ENCODE measurements at regions not wholly inside any gene's neighbourhood (a gene's known extent, or its start where the extent isn't known, plus 50 kb on each side); places are given as distances from the start of the nearest gene placed in this dataset.

DNA sequence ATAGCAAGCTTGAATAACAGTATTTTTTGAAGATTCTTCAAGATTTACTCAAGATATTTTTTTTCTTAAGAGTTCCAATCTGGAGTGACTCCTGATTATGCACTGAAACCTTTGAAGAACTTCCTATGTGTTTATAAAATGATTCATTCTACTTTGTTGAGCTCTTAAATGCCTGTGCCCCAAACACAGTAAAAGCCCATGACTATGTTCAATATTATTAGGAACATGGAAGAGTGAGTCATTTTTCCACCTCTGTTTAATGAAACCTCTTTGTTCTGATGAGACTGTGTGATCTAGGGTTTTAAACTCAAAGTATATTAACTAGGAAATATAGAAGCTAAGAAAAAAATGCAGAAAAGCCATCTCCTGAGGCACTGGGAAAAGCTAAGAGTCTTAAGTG lies 415.0 kb upstream of the FBXO33 start:
- no peak for DNase-seq

DNA sequence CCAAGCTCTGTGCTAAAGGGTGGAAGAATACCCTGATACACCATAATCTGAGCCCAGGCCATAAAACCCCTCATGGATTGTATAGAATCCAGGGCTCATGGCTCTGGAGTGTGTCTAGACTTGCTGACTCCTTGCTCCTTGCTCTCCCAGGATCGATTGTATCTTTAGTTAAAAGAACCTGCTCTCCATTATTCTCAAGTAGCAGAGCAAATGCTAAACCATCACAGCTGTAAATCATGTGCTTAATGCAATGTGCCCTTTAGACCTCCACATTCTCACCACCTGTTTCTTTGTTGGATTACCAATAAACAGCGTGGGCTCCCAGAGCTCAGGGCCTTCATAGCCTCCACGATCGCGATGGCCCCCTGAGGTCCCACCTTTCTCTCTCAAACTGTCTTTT lies 411.6 kb upstream of the FBXO33 start:
- no peak for DNase-seq

DNA sequence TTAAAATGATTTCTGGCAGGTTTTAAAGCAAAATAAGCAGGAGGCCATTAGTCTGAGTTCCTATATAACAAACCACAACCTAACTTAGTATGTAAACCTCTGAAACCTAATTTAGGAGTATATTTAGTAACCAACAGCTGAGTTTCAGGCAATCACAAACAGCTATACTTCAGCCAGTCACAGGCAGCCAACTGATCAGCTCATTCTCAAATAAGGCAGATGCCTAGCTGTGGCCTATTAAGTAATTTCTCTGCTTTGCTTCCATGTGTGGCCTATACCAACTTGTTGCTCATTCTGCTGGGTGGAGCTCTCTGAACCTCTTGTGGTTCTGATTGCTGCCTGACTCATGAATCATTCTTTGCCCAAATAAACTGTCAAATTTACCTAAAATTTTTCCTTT lies 408.9 kb upstream of the FBXO33 start:
- peak; percentile 3 for DNase-seq

DNA sequence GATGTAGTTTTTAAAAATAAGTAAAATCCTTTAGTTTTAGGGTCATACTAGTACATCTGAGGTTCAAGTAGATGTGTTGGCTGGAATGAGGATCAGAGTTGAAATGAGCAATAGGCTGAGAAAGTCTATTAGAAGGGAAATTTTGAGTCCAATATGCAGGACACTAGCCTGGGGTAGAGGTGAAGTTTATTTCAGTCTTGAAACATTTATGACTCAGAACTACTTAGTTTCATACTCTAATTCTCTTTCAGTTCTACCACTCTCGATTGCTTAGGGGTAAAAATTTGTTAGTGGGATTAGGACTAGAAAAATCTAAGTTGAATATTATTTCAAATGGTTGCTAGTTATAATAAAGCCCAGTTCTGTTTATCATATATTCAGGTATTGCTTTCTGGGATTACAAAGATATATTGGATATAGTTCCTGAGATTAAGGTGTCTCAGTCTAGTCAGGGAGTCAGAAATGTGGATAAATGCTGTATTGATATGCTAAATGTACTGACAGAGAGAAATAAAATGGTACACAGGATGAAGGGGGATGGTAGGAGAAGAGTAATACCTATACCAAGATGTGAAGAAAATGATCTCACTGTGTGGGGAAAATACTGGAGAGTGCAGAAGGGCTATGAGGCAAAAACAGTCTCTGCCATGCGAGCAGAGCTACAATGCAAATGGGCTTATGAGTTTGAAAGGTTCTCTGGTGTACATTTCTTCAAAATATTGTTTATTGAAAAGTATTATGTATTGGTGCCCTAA lies 395.8 kb upstream of the FBXO33 start:
- no peak for DNase-seq

DNA sequence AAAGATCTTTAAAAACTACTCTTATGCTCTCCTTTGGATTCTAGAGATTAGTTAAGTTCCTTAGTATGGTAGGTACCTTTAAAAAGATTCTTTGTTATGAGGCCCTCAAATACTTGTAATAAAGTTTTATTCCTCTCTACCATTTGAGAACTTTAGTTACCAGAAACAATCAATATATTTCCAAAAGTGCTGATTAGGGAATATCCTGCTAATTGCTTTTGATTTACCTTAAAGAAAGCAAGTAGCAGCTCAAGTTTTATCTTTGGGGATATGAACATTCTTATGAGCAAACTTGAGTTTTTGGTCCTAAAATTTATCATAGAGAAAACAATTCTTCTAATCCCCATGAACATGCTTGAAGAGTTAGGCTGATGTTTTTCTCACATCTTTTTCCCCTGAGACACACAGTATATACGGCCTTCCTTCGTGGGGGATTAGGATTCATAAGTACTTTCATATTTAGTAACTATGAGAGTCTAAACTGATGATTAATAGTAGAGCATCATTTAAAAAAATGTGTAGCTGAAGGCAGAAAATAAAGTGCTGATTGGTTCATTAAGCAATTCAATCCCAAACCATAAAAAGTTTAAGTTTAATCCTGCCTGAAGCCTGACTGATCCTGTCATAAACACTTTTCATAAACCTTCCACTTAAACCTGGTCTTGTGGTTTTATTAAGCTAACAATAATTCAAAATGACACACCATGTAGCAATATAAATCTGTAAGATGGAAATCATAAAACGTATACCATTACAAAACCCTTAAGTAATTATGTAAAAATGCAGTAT lies 380.5 kb upstream of the FBXO33 start:
- DNase-seq: no peak

DNA sequence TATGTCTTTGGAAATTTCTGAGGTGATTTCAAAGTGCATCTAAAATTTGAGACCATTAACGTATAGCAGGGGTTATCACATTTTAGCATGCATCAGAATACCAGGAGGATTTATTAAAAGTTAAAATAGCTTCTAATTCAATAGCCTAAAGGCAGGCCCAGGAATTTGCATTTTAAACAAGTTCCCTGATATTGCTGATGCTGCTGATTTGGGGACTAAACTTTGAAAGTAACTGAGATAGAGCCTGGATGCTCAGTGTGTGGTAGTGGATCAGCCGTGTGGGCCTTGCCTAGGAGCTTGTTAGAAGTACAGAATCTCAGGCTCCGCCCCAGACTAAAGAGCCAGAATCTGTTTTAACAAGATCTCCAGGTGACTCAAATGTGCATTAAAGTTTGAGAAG lies 375.0 kb upstream of the FBXO33 start:
- no peak for DNase-seq

DNA sequence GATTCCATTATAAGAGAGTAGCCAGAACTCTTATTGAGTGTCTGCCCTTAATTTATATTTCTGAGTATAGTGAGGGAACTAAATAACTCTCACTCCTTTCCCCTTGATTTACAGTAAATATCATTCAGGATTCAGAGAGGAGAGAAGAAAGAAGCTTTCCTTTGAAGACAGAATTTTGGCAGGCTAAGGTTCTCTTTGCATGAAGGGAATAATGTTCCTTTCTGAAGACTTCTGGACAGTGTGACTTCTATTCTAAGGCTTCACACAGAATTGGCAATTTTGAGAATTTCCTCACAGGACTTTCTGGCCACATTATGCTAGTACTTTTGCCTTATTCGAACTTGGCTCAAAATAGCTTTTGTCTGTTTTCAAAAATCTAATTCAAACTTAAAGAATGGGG lies 352.2 kb upstream of the FBXO33 start:
- no peak for DNase-seq

DNA sequence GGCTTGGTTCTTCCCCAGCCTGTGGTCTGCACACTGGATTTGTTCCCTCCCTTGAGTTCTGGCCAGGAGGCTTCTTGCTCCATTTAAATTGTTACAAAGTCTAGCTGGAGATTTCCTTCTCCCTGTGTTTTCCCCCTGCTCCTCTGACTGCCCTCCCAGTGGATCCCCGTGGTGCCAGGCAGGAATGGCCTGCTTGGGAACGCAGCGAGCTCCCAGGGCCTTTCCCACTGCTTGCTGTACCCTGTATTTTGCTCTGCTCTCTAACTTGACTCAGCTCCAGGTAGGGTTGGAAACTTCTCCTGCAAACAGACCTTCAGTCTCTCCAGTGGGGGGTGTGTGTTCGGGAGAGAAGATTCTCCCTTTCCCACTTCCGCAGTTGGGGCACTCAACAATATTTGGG lies 349.2 kb upstream of the FBXO33 start:
- DNase-seq: no peak

DNA sequence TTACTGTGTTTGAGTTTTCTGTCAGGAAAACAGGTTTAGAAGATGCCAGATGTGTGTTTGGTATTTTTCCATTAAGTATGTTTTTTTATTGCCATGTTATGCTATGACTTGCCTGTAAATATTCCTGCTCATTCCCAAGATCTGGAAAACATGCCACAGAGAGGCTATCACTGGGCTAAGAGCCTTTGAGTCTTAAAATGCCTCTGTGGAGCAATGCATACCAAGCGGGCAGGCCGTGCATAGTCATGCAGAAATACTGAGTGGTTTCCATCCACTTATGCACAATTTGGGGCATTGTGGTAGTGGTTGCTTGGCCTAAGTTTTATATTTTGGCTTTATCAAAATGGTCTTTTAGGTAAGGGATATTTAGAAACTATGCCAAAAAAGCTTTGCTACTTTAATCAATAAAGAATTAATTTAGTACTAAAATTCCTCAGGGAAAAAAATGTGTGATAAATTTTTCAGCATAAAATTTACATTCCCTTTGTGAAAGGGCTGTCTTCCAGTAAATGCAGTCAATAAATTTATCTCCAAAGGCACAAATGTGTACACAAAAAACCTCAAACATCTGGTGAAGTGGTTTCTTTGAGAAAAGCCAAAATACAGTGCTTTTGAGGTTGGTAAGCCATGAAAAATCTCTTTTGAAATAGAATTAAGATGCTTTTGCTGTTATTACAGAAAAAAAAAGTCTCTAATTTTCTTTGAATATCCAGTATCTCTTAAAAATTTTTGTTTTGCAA lies 341.3 kb upstream of the FBXO33 start:
- DNase-seq: no peak

DNA sequence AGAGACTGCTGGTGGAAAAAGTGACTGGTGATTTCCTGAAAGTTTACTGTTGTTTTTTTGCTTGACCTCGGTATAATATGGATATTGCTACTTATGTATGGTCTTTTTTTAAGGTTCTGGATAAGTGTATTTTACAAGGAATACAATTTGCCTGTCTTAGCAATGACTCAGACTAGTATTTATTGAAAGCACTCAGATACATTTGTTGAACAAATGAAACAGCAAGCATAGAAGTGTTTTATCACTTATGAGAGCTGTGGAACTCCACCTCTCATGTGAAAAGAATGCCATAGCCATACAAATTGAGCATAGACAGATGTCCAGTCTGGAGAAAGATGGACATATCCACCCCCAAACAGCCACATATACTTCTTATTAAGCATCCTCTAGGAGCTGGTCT lies 340.4 kb upstream of the FBXO33 start:
- DNase-seq: no peak

DNA sequence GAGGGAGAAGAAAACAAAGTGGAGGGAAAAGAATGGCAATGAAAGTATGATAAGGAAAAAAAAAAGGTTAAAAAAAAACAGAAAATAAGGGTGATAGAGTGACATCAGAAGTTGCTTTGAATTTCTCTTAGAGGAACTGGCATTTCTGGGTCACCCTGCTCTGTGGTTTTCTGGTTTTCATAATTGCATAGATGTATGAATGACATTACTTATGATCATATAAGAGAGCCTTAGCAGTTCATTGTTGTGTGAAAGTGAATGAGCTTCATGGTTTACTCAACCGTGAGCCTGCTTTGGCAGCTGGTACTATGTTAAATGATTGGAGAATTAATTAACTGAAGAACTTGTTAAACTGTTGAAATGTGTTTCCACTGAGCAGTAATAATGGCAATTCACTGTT lies 336.4 kb upstream of the FBXO33 start:
- DNase-seq: no peak

DNA sequence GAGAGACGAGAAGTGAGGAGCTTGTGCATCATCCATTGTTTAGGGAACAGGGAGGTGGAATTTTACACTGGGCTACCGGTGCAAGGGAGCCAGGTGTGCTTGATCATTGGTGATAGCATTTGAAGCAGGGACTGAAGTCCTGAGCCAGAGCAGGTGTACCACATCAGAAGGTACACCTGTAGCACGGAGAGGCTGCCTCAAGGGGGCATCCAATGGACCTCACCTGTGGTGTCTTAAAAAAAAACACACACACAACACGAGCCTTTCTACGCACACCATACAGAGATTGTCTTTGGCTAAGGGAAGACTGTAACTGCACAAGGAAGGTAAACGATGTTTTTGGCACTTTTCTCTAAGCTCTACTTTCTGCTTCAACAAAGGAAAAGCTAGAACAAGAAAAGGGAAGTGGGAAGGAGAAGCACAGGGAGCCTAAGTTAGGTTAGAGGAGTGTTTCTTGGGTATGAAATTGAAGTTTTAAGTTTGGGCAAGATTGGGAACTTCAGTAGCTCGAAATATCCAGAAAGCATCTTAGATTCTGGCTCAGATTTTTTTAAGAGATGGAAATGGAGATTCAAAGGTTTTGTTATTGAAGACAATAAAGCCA lies 334.3 kb upstream of the FBXO33 start:
- no peak for DNase-seq

DNA sequence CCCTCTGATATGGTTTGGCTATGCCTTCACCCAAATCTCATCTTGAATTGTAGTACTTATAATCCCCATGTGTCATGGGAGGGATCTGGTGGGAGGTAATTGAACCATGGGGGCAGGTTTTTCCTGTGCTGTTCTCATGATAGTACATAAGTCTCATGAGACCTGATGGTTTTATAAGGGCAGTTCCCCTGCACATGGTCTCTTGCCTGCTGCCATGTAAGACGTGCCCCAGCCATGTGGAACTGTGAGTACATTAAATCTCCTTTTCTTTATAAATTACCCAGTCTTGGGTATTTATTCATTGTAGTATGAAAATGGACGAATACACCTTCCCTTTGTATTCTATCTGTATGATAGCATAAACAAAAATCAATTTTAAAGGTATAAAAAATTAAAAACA lies 333.4 kb upstream of the FBXO33 start:
- DNase-seq: no peak

DNA sequence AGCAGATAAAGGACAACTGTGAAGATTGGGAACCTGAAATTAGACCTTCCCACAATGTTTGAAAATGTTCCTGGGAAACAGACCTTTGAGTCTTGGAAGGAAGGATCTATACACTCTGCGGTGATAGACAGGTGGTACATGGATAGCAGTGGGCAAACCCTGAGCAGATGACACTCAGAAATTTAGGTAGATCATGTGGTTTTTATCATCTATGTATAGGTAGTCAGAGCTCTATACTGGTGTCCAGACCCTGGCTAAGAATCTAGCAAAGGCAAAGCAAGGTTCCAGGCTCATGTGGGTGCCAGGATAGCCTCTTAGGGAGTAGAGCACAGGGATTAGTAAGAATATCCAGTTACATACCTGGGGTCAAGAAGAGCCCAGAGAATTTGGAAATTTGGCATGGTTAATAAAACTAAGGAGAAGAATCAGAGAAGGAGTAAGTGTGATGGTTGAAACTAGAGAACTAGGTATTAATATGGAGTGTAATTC lies 331.2 kb upstream of the FBXO33 start:
- no peak for DNase-seq

DNA sequence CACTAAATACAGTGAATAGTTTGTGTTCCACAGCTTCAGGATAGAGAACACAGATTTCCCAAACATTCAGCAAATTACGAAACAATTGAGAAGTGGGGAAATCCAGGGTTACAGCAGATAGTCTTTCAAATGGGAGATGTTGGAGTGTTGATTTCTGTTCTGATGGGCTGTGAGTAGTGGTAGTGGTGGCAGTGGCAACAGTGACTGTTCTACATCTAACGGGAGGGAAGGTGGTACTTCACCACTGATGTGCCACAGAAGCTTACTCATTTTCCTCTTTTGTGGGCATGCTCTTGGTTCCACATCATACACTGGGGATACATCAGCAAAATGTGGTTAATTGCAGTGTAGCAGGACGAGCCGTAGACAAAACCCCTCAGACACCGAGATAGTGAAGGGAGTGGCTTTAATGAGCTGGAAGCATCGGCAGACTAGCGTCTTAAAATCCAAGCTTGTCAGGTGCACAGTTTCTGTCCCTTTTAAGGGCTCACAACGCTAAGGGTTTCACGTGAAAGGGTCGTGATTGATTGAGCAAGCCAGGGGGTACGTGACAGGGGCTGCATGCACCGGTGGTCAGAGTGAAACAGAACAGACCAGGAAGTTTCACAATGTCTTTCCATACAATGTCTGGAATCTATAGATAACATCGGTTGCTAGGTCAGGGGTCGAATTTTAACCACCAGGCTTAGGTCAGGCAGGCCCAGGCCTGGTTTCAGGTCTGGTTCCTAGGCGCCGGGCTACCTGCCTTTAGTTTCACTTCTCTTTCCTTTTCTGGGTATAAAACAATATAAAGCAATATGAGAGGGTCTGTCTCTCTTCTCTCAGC lies 330.6 kb upstream of the FBXO33 start:
- DNase-seq: no peak

DNA sequence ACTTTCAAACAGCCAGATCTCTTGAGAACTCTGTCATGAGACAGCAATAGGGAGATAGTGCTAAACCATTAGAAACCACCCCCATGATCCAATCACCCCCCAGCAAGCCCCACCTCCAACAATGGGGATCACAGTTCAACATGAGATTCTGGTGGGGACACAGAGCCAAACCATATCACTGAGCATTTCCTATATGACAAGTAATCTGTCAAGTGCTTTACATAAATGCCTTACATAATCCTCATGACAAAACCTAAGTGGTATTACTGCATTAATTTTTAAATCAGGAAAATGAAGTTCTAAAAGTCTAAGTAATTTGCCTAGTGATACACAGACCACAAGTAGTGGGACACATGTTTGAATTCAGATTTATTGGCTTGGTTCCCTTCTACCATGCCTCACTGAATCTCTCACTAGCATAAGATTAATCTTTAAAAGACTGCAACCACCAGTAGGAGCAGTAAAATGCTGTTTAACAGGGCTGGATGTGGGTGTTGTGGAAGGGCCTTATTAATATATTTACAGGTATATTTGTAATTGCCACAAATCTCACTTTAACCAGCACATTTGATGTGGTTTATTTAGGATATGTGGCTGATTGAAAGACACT lies 323.1 kb upstream of the FBXO33 start:
- DNase-seq: no peak

DNA sequence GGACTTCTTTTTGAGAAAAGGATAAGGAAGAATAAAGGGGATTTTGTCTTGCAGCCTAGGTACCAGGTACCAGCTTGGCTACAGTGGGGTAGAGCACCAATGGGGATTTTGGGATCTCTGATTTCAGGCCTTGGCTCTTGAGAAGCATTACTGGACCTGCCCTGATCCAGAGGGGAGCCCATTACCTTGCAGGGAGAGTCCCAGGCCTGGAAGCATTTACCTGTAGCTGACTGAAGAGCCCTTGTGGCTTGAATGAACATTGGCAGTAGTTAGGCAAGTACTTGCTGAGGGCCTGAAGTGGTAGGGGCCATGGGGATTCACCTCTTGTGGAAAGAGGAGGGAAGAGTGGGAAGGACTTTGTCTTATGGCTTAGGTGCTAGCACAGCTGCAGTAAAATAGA lies 308.2 kb upstream of the FBXO33 start:
- no peak for DNase-seq

DNA sequence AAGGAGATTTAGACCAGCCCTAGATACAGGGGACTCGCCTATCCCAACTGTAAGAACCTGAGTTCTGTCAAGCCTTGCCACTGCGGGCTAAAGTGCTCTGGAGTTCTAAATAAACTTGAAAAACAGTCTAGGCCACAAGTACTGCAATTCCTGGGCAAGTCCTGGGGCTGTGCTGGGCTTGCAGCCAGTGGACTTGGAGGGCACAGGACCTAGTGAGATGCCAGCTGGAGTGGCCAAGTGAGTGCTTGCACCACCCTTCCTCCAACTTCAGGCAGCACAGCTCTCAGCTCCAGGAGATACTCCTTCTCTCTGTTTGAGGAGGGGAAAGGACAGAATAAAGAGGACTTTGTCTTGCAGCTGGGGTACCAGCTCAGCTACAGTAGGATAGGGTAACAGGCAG lies 307.6 kb upstream of the FBXO33 start:
- no peak for DNase-seq

DNA sequence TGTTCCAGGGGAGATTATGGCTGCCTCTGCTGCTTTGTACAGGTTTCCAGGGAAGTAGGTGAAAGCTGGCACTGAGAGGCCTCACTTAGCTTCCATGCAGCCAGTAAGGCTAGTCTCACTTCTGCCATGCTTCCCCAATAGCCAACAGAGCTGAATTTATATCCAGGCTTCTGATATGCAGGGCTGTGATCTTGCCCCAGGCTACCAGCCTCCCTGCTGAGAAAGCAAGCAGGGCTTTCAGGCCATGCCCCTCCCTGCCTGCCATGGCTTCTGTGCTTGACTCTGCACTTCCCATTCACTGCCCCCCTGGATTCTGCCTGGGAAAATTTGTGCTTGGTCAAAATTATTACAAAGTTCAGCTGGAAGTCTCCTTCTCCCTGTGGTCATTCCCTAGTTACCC lies 302.1 kb upstream of the FBXO33 start:
- DNase-seq: no peak

DNA sequence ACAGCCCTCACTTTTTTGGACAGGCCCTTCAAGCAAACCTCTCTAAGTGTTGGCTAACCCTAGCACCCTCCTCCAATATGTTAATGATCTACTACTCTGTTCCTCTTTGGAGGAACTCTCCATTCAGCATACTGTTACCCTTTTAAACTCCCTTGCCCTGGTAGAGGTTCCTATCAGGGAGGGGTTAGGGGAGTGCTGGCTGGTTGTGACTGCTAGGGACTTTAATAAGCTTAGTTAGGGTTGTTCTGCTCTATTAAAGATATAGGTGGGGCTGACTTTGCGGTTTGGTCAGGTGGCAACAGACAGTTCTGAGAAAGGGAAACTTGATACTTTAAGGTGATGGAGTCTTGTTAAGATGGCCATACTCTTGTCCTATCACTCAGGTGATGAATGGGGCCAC lies 301.5 kb upstream of the FBXO33 start:
- no peak for DNase-seq

DNA sequence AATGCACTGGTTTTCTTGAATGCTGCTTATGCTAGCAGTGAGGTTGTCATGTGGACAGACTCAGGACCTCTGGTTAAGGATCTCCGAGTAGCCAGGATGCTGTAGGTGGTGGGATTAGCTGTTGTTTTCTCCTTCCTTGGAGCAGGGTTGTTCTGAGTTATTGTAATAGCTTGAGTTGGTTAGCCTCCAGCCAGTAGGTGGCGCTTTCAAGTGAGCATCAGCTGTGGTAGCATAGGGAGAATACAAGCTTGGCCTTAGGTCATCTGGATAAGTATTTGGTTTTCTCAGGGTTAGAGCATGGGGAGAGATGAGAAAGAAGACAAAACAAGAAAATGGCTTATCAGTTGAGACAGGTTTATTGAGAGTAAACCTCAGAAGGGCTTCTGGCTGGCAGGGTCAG lies 299.7 kb upstream of the FBXO33 start:
- DNase-seq: no peak

DNA sequence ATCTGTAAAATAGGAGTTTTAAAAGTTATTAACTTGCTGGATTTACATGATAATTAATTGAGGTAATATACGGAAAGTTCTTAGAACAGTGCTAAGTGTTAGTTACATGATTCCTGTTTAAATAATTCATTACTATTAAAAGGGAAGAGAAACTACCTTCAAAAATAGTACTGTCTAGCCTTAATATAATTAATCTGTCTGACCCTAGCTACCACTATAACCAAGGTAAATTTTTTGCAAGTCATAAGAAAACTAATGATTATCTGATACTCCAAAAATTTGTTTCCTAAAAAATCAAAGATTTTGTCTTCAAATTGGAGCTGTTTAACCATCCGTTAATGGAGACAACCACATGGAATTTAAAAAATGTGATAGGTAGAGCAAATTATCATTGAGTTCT lies 294.3 kb upstream of the FBXO33 start:
- DNase-seq: no peak

All from fibroblast of upper back skin (primary cell).